Endothelial cell of umbilical vein (primary cell): ENCODE measurements at regions not wholly inside any gene's neighbourhood (a gene's known extent, or its start where the extent isn't known, plus 50 kb on each side); places are given as distances from the start of the nearest gene placed in this dataset.

Experiments used
- POLR2AphosphoS5 ChIP-seq: IDR thresholded peaks from 2 replicates; pipeline ENCODE4 v1.6.1; 2012; ENCODE audit warnings: low read depth, mild to moderate bottlenecking, control low read depth, low read length, moderate library complexity; ENCODE audit not compliant: insufficient read depth
- TF ChIP-seq, protein P1 (sequence below), 2 donors: IDR thresholded peaks; 1 replicate in 1 of 2; 2 replicates in 1 of 2; pipeline ENCODE4 v1.5.1; 2011; ENCODE audit warnings: low read length in 2 of 2, mild to moderate bottlenecking in 2 of 2, moderate library complexity in 2 of 2, control low read depth in 1 of 2, inconsistent platforms in 1 of 2, low read depth in 1 of 2; ENCODE audit not compliant: insufficient read depth in 1 of 2; ENCODE audit errors: extremely low read depth in 1 of 2

DNA sequence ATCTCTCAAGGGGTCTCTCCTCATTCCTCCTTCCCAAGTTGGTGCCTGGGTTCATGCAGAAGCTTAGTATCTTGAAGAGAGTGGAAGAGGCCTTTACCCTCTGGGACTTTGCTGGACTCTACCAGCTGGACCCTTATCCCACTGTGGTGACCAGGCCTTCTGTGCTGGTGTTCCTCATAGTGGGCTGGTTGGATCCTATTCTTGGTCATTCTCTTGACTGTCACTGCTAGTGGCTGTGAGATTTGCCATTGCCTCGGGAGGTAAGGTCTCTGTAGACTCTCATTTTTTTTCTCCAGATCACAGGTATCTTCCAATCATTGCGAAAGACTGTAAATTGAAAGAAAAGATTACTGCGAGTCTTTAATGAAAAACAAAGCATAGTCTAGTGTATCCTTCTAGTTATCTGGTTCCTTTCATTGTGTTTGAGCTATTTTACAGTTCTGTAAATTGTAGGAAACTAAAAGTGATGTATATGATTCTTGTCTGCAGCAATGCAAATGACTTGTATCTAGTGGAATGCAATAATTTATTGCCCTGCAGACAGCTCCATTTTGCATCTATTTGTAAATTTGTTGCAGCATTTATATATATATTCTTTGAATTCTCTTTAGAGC is 217.9 kb downstream of the AEBP2 start:
- TF ChIP-seq, protein P1, sequence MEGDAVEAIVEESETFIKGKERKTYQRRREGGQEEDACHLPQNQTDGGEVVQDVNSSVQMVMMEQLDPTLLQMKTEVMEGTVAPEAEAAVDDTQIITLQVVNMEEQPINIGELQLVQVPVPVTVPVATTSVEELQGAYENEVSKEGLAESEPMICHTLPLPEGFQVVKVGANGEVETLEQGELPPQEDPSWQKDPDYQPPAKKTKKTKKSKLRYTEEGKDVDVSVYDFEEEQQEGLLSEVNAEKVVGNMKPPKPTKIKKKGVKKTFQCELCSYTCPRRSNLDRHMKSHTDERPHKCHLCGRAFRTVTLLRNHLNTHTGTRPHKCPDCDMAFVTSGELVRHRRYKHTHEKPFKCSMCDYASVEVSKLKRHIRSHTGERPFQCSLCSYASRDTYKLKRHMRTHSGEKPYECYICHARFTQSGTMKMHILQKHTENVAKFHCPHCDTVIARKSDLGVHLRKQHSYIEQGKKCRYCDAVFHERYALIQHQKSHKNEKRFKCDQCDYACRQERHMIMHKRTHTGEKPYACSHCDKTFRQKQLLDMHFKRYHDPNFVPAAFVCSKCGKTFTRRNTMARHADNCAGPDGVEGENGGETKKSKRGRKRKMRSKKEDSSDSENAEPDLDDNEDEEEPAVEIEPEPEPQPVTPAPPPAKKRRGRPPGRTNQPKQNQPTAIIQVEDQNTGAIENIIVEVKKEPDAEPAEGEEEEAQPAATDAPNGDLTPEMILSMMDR (IDR thresholded peaks at IDR 0.05; ENCODE audit: extremely low read depth in 1 of 2, insufficient read depth in 1 of 2, low read depth in 1 of 2, low read length in 2 of 2): no peak
- no peak for TF ChIP-seq POLR2AphosphoS5
